H1 (cell line): ENCODE measurements at regions not wholly inside any gene's neighbourhood (a gene's known extent, or its start where the extent isn't known, plus 50 kb on each side); places are given as distances from the start of the nearest gene placed in this dataset.
A peak's percentile ranks its signal among the peaks of the same experiment; 100 is the strongest.

Experiments
- CTCF ChIA-PET: fragments of 300-600 bp; sonication (Branson Sonifier 250); formaldehyde crosslinking; loops from one replicate; lab custom pipeline; 2021; ENCODE audit not compliant: partially characterized antibody; lab: Charles Lee
- POLR2A ChIA-PET: fragments of 300-600 bp; sonication (Branson Sonifier 250); formaldehyde crosslinking; loops from one replicate; lab custom pipeline; 2021; ENCODE audit warnings: inconsistent platforms; ENCODE audit not compliant: partially characterized antibody; lab: Charles Lee
- DNase-seq, 2 experiments: peaks; one replicate each; pipeline versions ENCODE4 v3.0.0 to v3.0.0-alpha.2; 2010 to 2022; ENCODE audit warnings: low spot score in 2 of 2, low read depth in 1 of 2, mixed read lengths in 1 of 2
- FAIRE-seq: peaks from 2 replicates; lab custom pipeline; 2011; peaks lifted over from hg19 to GRCh38; lab: Jason Lieb, UNC
- H2AFZ ChIP-seq: 2 replicates; pipeline ENCODE4 v1.8.1; 2012; ENCODE audit warnings: low read length, inconsistent platforms
- H2AK5ac ChIP-seq: 2 replicates; pipeline ENCODE4 v1.6.1; 2013; ENCODE audit warnings: low read depth, low read length
- H2BK120ac ChIP-seq: replicated peaks from 2 replicates; pipeline ENCODE3; 2013; ENCODE audit warnings: low read depth, low read length, inconsistent platforms
- H2BK12ac ChIP-seq: 2 replicates; pipeline ENCODE4 v1.6.1; 2013; ENCODE audit warnings: low read depth, low read length
- H2BK15ac ChIP-seq: 2 replicates; pipeline ENCODE4 v1.6.1; 2013; ENCODE audit warnings: low read length
- H2BK20ac ChIP-seq: 2 replicates; pipeline ENCODE4 v1.6.1; 2013; ENCODE audit warnings: low read length
- H2BK5ac ChIP-seq: 2 replicates; pipeline ENCODE4 v1.6.1; 2013; ENCODE audit warnings: low read depth, low read length
- H3K14ac ChIP-seq: 2 replicates; pipeline ENCODE4 v1.6.1; 2013; ENCODE audit warnings: inconsistent platforms; ENCODE audit not compliant: insufficient read length
- H3K18ac ChIP-seq: 2 replicates; pipeline ENCODE4 v1.6.1; 2013; ENCODE audit warnings: low read length; ENCODE audit errors: extremely low read depth
- H3K23ac ChIP-seq: 2 replicates; pipeline ENCODE4 v1.6.1; 2013; ENCODE audit warnings: inconsistent platforms; ENCODE audit not compliant: insufficient read length
- H3K23me2 ChIP-seq: 2 replicates; pipeline ENCODE4 v1.6.1; 2013; ENCODE audit warnings: low read depth, low read length
- H3K27ac ChIP-seq: 2 replicates; pipeline ENCODE4 v1.6.1; 2011; ENCODE audit warnings: low read depth, low read length, inconsistent platforms
- H3K27me3 ChIP-seq, 4 experiments: replicated peaks in 1 of 4; 1 replicate in 1 of 4; 2 replicates in 3 of 4; pipeline versions ENCODE4 v1.6.1 to v1.8.1; 2011 to 2013; ENCODE audit warnings: low read length in 3 of 4, mild to moderate bottlenecking in 3 of 4, inconsistent platforms in 2 of 4, mixed read lengths in 2 of 4, moderate library complexity in 1 of 4; ENCODE audit not compliant: control insufficient read depth in 3 of 4, insufficient read depth in 3 of 4; ENCODE audit errors: extremely low read depth in 1 of 4
- H3K36me3 ChIP-seq, 4 experiments: 2 replicates each; pipeline versions ENCODE4 v1.6.1 to v1.8.1; 2011 to 2013; ENCODE audit warnings: mild to moderate bottlenecking in 4 of 4, low read length in 3 of 4, moderate library complexity in 2 of 4, control low read depth in 1 of 4, inconsistent platforms in 1 of 4; ENCODE audit not compliant: insufficient read depth in 4 of 4, control insufficient read depth in 2 of 4
- H3K4ac ChIP-seq: replicated peaks from 2 replicates; pipeline ENCODE3; 2013; ENCODE audit warnings: low read length, low read depth, mixed read lengths, inconsistent platforms; ENCODE audit not compliant: insufficient read length
- H3K4me1 ChIP-seq, 4 experiments: replicated peaks in 1 of 4; 1 replicate in 1 of 4; 2 replicates in 3 of 4; pipeline versions ENCODE4 v1.6.1 to v1.8.1; 2011 to 2013; ENCODE audit warnings: low read length in 3 of 4, inconsistent platforms in 2 of 4, mixed read lengths in 1 of 4; ENCODE audit not compliant: insufficient read depth in 4 of 4, control insufficient read depth in 3 of 4
- H3K4me2 ChIP-seq, 2 experiments: 2 replicates each; pipeline versions ENCODE4 v1.6.1 to v1.8.1; 2011 to 2013; ENCODE audit warnings: low read depth in 2 of 2, low read length in 2 of 2, control low read depth in 1 of 2, inconsistent platforms in 1 of 2, mild to moderate bottlenecking in 1 of 2; ENCODE audit not compliant: insufficient read depth in 1 of 2
- H3K4me3 ChIP-seq, 4 experiments: fragments of 200-600, 300-600 bp in 1 of 4; sonication (generic), shearing (Covaris generic), sonication (Bioruptor Twin) in 1 of 4; 2 replicates each; pipeline versions ENCODE4 v1.5.1 to v1.8.1; 2011 to 2016; ENCODE audit warnings: low read length in 4 of 4, low read depth in 3 of 4, control low read depth in 2 of 4, inconsistent platforms in 2 of 4, mild to moderate bottlenecking in 2 of 4, mixed read lengths in 1 of 4, moderate library complexity in 1 of 4; ENCODE audit not compliant: insufficient read depth in 2 of 4; ENCODE audit errors: extremely low read depth in 1 of 4
- H3K56ac ChIP-seq: replicated peaks from 2 replicates; pipeline ENCODE3; 2013; ENCODE audit warnings: low read depth, mild to moderate bottlenecking, mixed read lengths, low read length, inconsistent platforms; ENCODE audit not compliant: insufficient read length
- H3K79me1 ChIP-seq: 2 replicates; pipeline ENCODE4 v1.6.1; 2013; ENCODE audit warnings: low read depth, low read length, control low read depth
- H3K79me2 ChIP-seq, 2 experiments: 2 replicates each; pipeline versions ENCODE4 v1.6.1 to v1.8.1; 2012 to 2013; ENCODE audit warnings: low read length in 2 of 2, mild to moderate bottlenecking in 2 of 2, inconsistent platforms in 1 of 2; ENCODE audit not compliant: insufficient read depth in 2 of 2, control insufficient read depth in 1 of 2
- H3K9ac ChIP-seq, 4 experiments: replicated peaks in 1 of 4; 1 replicate in 1 of 4; 2 replicates in 3 of 4; pipeline versions ENCODE4 v1.6.1 to v1.8.1; 2011 to 2013; ENCODE audit warnings: low read depth in 3 of 4, low read length in 3 of 4, control low read depth in 2 of 4, mild to moderate bottlenecking in 2 of 4, moderate library complexity in 2 of 4, inconsistent platforms in 1 of 4; ENCODE audit errors: extremely low read depth in 1 of 4
- H3K9me3 ChIP-seq, 2 experiments: 2 replicates each; pipeline versions ENCODE4 v1.6.1 to v1.8.1; 2012 to 2013; ENCODE audit warnings: mild to moderate bottlenecking in 2 of 2, moderate library complexity in 2 of 2, control low read depth in 1 of 2, inconsistent platforms in 1 of 2, low read depth in 1 of 2, low read length in 1 of 2, mixed read lengths in 1 of 2; ENCODE audit not compliant: insufficient read depth in 2 of 2
- H4K20me1 ChIP-seq, 2 experiments: replicated peaks in 1 of 2; 2 replicates each; pipeline versions ENCODE3 to v1.8.1; 2011 to 2013; ENCODE audit warnings: inconsistent platforms in 2 of 2, low read length in 2 of 2, mild to moderate bottlenecking in 1 of 2; ENCODE audit not compliant: insufficient read depth in 2 of 2, control insufficient read depth in 1 of 2
- H4K5ac ChIP-seq: 2 replicates; pipeline ENCODE4 v1.6.1; 2013; ENCODE audit warnings: low read length, low read depth, mixed read lengths, inconsistent platforms; ENCODE audit not compliant: insufficient read length
- H4K8ac ChIP-seq: 2 replicates; pipeline ENCODE4 v1.8.0; 2013; ENCODE audit warnings: mild to moderate bottlenecking, moderate library complexity, low read length, inconsistent platforms; ENCODE audit not compliant: insufficient read depth; ENCODE audit errors: extremely low read depth
- H4K91ac ChIP-seq: replicated peaks from 2 replicates; pipeline ENCODE3; 2013; ENCODE audit warnings: low read length, mixed read lengths, inconsistent platforms; ENCODE audit not compliant: insufficient read length
- ASH2L ChIP-seq: fragments of 200-600, 300-600 bp; sonication (generic); IDR thresholded peaks from one replicate; pipeline ENCODE4 v1.7.1; 2017; ENCODE audit warnings: low read length
- BACH1 ChIP-seq: IDR thresholded peaks from 2 replicates; pipeline ENCODE4 v1.6.1; 2012; ENCODE audit warnings: low read length, improper control_type of control experiment
- BCL11A ChIP-seq, 2 experiments: IDR thresholded peaks; one replicate each; pipeline ENCODE4 v1.6.1; 2011; ENCODE audit warnings: low read depth in 2 of 2, low read length in 2 of 2, mild to moderate bottlenecking in 2 of 2
- BRCA1 ChIP-seq: IDR thresholded peaks from 2 replicates; pipeline ENCODE4 v1.6.1; 2012; ENCODE audit warnings: low read depth, low read length, improper control_type of control experiment
- CEBPB ChIP-seq: IDR thresholded peaks from 2 replicates; pipeline ENCODE4 v1.6.1; 2012; ENCODE audit warnings: low read depth, low read length
- CHD1 ChIP-seq: IDR thresholded peaks from 2 replicates; pipeline ENCODE4 v1.6.1; 2012; ENCODE audit warnings: low read depth, low read length, improper control_type of control experiment
- HDAC6 ChIP-seq: IDR thresholded peaks from one replicate; pipeline ENCODE4 v1.7.1; 2012; ENCODE audit warnings: low read depth, mild to moderate bottlenecking, inconsistent platforms, low read length, moderate library complexity
- RBBP5 ChIP-seq: IDR thresholded peaks from 2 replicates; pipeline ENCODE4 v1.7.1; 2012; ENCODE audit warnings: low read depth, mild to moderate bottlenecking, inconsistent platforms, low read length, moderate library complexity, borderline replicate concordance
- RXRA ChIP-seq: IDR thresholded peaks from 2 replicates; pipeline ENCODE4 v1.6.1; 2011; ENCODE audit warnings: low read depth, mild to moderate bottlenecking, low read length, moderate library complexity; ENCODE audit not compliant: insufficient read depth
- SAP30 ChIP-seq: fragments of 300-600 bp; sonication (generic); IDR thresholded peaks from 2 replicates; pipeline ENCODE4 v1.7.1; 2012; ENCODE audit warnings: low read length, moderate library complexity, mild to moderate bottlenecking, inconsistent platforms; ENCODE audit not compliant: insufficient read depth, insufficient replicate concordance
- TBP ChIP-seq: IDR thresholded peaks from 2 replicates; pipeline ENCODE4 v1.6.1; 2011; ENCODE audit warnings: low read depth, low read length, improper control_type of control experiment
- TCF12 ChIP-seq: IDR thresholded peaks from 2 replicates; pipeline ENCODE4 v1.6.1; 2011; ENCODE audit warnings: low read depth, mild to moderate bottlenecking, low read length
- YY1 ChIP-seq: IDR thresholded peaks from 2 replicates; pipeline ENCODE4 v1.6.1; 2011; ENCODE audit warnings: low read depth, mild to moderate bottlenecking, low read length
- WGBS, 2 experiments: shearing (Covaris generic) in 1 of 2; methylation state at CpG; one replicate each; pipeline versions ENCODE4 v1.1.6 to v1.1.7; 2013 to 2015; ENCODE audit warnings: low lambda C conversion rate in 2 of 2, mixed read lengths in 2 of 2, inconsistent platforms in 1 of 2, low coverage in 1 of 2, missing lambda C conversion rate in 1 of 2; ENCODE audit not compliant: insufficient replicate concordance in 2 of 2, insufficient coverage in 1 of 2, insufficient read length in 1 of 2; ENCODE audit errors: extremely low coverage in 1 of 2, missing lambda C conversion rate in 1 of 2; 5-methylcytosine and 5-hydroxymethylcytosine counted together

DNA sequence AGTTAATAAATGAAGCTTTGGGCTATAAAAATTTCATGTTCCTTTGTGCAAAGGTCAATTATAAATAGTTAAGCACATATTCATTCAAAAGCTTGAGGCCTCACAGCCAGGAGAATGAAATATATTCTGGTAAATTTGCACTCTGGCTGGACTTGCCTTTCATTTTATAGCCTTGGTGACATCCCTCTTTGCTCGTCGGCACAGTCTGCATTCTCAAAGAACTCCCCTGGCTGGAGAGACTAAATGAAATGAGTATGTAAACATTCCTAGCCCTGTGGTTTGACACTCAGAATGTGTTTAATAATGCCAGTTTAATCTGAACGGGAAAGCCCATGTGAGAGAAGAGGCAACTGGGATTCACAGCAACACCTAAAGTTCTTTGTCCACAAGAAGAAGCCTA lies 285.6 kb downstream of the BRINP1 start:
- no peak overlapping the region; the same call in 1 of the 2 replicates for H2BK15ac ChIP-seq
- no peaks in the 10 kb centered on the region for H3K79me1 ChIP-seq
- H3K4ac ChIP-seq: no peak overlapping the region
- ChIA-PET CTCF (no interaction called here), POLR2A (no interaction called here)
- no peak overlapping the region for H2AFZ ChIP-seq
- no peak overlapping the region for H3K14ac ChIP-seq
- no peak overlapping the region for H2AK5ac ChIP-seq
- H3K18ac ChIP-seq: no peak overlapping the region; the same call in 1 of the 2 replicates
- no peaks in the 10 kb centered on the region for H3K23me2 ChIP-seq
- no peak for DNase-seq
- no peak overlapping the region for H4K91ac ChIP-seq
- H3K4me1 ChIP-seq: peaks cover 2 to 16% (median 10%) of the 10 kb centered on the region in 4 experiments; a peak in 6 of 7 replicates
- peak overlapping the region; percentile 26; the same call in 1 of the 2 replicates for H2BK5ac ChIP-seq
- no peaks in the 10 kb centered on the region for H3K27me3 ChIP-seq
- no peak overlapping the region for H3K4me3 ChIP-seq
- H4K8ac ChIP-seq: no peak overlapping the region
- H3K23ac ChIP-seq: no peak overlapping the region
- TF ChIP-seq TBP: no peak
- no peak for TF ChIP-seq RBBP5
- TF ChIP-seq YY1: no peak
- no peak for TF ChIP-seq SAP30
- TF ChIP-seq TCF12: no peak
- no peak for TF ChIP-seq RXRA
- TF ChIP-seq CEBPB: no peak
- no peak for TF ChIP-seq BRCA1
- no peak for TF ChIP-seq BACH1
- no peak for TF ChIP-seq CHD1
- TF ChIP-seq BCL11A (IDR thresholded peaks at IDR 0.05; ENCODE audit: low read depth in 2 of 2, low read length in 2 of 2): no peak
- no peak for TF ChIP-seq ASH2L
- no peak for TF ChIP-seq HDAC6
- no peak overlapping the region for H3K27ac ChIP-seq
- H3K79me2 ChIP-seq: no peaks in the 10 kb centered on the region
- H3K36me3 ChIP-seq: no peaks in the 10 kb centered on the region
- no peak overlapping the region for H4K5ac ChIP-seq
- no peaks in the 10 kb centered on the region for H4K20me1 ChIP-seq
- no peaks in the 10 kb centered on the region for H3K9me3 ChIP-seq
- no peak overlapping the region for H2BK12ac ChIP-seq
- no peak overlapping the region for H3K56ac ChIP-seq
- H3K4me2 ChIP-seq: no peak overlapping the region
- FAIRE-seq: no peak
- H3K9ac ChIP-seq: no peak overlapping the region
- peak overlapping the region; percentile 88; the same call in 1 of the 2 replicates for H2BK20ac ChIP-seq
- no peak overlapping the region for H2BK120ac ChIP-seq
- 91% methylated on average over 3 of the region's 3 CpGs; no CpG with 5 or more reads in 1 of the 2 experiments for WGBS, 2 experiments
